ENCODE measurements at regions not wholly inside any gene's neighbourhood (a gene's known extent, or its start where the extent isn't known, plus 50 kb on each side); places are given as distances from the start of the nearest gene placed in this dataset.
"Not testable (repeated sequence)": the region's sequence is repeated elsewhere in the genome, so short reads cannot be mapped to it uniquely, and the experiment has no call there.

DNA sequence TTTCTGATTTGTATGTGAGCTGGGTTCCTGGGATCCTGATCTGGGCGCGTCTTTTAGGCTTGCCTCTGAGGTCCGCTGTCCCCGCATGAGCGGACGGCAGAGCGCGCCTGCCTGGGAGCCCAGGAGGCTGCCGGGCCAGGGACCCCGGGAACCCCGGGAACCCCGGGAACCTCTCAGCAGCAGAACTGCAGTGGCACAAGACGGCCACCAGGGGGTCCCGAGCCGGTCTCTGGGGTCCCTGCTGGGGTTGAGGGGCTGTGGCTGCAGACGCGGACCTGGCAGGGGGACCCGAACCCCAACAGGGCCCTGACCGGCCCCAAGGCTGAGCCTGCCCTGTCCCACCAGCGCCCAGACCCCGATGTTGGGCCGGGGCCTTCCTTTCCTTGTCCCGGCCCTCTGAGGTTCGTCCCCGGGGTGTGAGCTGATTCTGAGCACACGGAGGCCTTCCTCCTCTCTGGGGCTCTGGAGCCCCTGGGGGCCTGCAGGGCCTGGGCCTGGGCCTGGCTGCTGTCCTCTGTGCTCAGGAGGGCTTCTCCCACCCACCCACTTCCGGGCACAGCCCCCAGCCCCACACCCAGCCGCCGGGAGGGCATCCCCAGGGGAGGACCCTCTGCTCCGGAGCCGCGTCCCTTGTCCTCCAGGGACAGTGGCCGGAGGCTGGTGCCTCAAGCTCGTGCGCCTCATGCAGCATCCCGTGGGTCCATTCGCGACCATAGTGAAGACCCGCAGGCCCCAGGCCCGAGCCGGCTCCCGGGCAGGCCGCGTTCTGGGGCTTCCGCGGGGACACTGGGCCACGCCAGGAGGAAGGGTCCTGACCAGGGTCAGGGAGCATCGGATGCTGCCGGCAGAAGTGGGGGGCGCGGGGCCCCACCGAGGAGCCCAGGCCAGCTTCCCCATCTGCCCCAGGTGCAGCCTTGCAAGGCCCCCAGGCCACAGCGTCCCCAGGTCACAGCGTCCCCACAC lies 152.9 kb downstream of the TMEM121 start:
- H3K27ac ChIP-seq (ENCODE audit: insufficient read depth, low read length, poor library complexity, severe bottlenecking); H3K27me3 ChIP-seq (replicated peaks; ENCODE audit: control insufficient read depth, insufficient read depth, low read length, poor library complexity, severe bottlenecking); H3K4me3 ChIP-seq (ENCODE audit: insufficient read depth, low read depth, low read length, poor library complexity, severe bottlenecking); H3K36me3 ChIP-seq (ENCODE audit: control insufficient read depth, insufficient read depth, low read length); DNase-seq; H3K4me1 ChIP-seq (ENCODE audit: control insufficient read depth, insufficient read depth, low read length, poor library complexity, severe bottlenecking); H3K9me3 ChIP-seq (ENCODE audit: control insufficient read depth, low read length): not testable (repeated sequence)

GRCh38 chr14:105679959-105680735 lies 153.8 kb downstream of the TMEM121 start:
- H3K27ac ChIP-seq (ENCODE audit: insufficient read depth, low read length, poor library complexity, severe bottlenecking); H3K27me3 ChIP-seq (replicated peaks; ENCODE audit: control insufficient read depth, insufficient read depth, low read length, poor library complexity, severe bottlenecking); H3K36me3 ChIP-seq (ENCODE audit: control insufficient read depth, insufficient read depth, low read length); H3K4me3 ChIP-seq (ENCODE audit: insufficient read depth, low read depth, low read length, poor library complexity, severe bottlenecking); H3K4me1 ChIP-seq (ENCODE audit: control insufficient read depth, insufficient read depth, low read length, poor library complexity, severe bottlenecking); DNase-seq; H3K9me3 ChIP-seq (ENCODE audit: control insufficient read depth, low read length): not testable (repeated sequence)

GRCh38 chr14:105680736-105681098 lies 154.3 kb downstream of the TMEM121 start:
- not testable (repeated sequence) for H3K36me3 ChIP-seq (ENCODE audit: control insufficient read depth, insufficient read depth, low read length); H3K4me1 ChIP-seq (ENCODE audit: control insufficient read depth, insufficient read depth, low read length, poor library complexity, severe bottlenecking); DNase-seq; H3K27me3 ChIP-seq (replicated peaks; ENCODE audit: control insufficient read depth, insufficient read depth, low read length, poor library complexity, severe bottlenecking); H3K9me3 ChIP-seq (ENCODE audit: control insufficient read depth, low read length); H3K4me3 ChIP-seq (ENCODE audit: insufficient read depth, low read depth, low read length, poor library complexity, severe bottlenecking); H3K27ac ChIP-seq (ENCODE audit: insufficient read depth, low read length, poor library complexity, severe bottlenecking)

DNA sequence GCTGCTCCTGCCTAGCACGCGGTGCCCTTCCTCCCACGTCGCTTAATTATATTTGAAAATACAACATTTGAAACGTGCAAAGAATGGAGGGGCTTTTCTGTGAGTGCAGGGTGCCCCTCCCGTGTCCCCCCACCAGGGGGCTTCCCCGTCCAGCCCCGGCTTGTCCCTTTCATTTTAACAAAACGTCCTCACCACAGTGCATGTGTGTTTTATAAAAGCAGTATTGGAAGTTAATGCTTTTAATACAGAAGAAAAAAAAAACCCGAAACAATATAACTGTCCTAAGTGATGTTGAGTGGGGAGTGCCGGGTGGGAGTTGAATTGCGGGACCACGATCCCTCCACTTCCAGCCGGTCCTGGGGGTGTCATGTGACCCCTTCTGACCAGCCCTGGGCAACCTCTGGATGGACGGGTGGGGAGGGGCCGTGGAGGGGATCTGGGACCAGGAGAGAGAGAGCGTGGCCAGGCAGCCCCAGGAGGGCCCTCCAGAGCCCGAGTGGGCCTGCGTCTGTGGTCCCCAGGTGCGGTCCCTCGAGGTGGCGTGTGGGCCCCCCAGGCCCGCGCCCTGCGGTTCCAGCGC lies 155.3 kb downstream of the TMEM121 start:
- H3K4me3 ChIP-seq (ENCODE audit: insufficient read depth, low read depth, low read length, poor library complexity, severe bottlenecking); H3K9me3 ChIP-seq (ENCODE audit: control insufficient read depth, low read length); DNase-seq; H3K27ac ChIP-seq (ENCODE audit: insufficient read depth, low read length, poor library complexity, severe bottlenecking); H3K36me3 ChIP-seq (ENCODE audit: control insufficient read depth, insufficient read depth, low read length); H3K27me3 ChIP-seq (replicated peaks; ENCODE audit: control insufficient read depth, insufficient read depth, low read length, poor library complexity, severe bottlenecking); H3K4me1 ChIP-seq (ENCODE audit: control insufficient read depth, insufficient read depth, low read length, poor library complexity, severe bottlenecking): not testable (repeated sequence)

DNA sequence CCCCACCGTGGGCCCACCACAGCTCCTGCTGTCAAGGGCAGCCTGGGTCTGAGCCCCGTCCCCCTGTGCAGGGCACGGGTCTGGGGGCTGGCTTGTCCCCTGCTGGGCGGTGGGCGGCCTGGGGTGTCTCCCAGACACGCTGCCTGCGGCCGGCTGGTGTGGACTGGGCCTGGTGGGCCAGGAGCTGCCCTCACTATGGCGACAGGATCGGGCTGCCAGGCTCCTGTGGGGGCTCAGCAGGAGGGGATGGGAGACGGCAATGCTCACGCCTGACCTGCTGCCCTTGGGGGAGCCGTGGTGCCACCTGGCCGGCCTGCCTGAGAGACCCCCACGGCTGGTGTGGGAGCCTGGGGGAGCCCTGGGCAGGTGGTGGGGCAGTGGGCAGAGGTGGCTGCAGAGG lies 156.1 kb downstream of the TMEM121 start:
- not testable (repeated sequence) for H3K27ac ChIP-seq (ENCODE audit: insufficient read depth, low read length, poor library complexity, severe bottlenecking); H3K9me3 ChIP-seq (ENCODE audit: control insufficient read depth, low read length); DNase-seq; H3K36me3 ChIP-seq (ENCODE audit: control insufficient read depth, insufficient read depth, low read length); H3K4me1 ChIP-seq (ENCODE audit: control insufficient read depth, insufficient read depth, low read length, poor library complexity, severe bottlenecking); H3K27me3 ChIP-seq (replicated peaks; ENCODE audit: control insufficient read depth, insufficient read depth, low read length, poor library complexity, severe bottlenecking); H3K4me3 ChIP-seq (ENCODE audit: insufficient read depth, low read depth, low read length, poor library complexity, severe bottlenecking)

- H3K27ac ChIP-seq (ENCODE audit: insufficient read depth, low read length, poor library complexity, severe bottlenecking), result no peak overlapping the region
- no peak for DNase-seq
Observed at GRCh38 chr14:105682956-105683570, 156.7 kb downstream of the TMEM121 start.

GRCh38 chr14:105684056-105684455 lies 157.7 kb downstream of the TMEM121 start:
- H3K36me3 ChIP-seq (ENCODE audit: control insufficient read depth, insufficient read depth, low read length); H3K4me1 ChIP-seq (ENCODE audit: control insufficient read depth, insufficient read depth, low read length, poor library complexity, severe bottlenecking); H3K9me3 ChIP-seq (ENCODE audit: control insufficient read depth, low read length); H3K27me3 ChIP-seq (replicated peaks; ENCODE audit: control insufficient read depth, insufficient read depth, low read length, poor library complexity, severe bottlenecking); H3K4me3 ChIP-seq (ENCODE audit: insufficient read depth, low read depth, low read length, poor library complexity, severe bottlenecking); H3K27ac ChIP-seq (ENCODE audit: insufficient read depth, low read length, poor library complexity, severe bottlenecking); DNase-seq: not testable (repeated sequence)

More at GRCh38 chr14:105682956-105683570, 156.7 kb downstream of the TMEM121 start:
- no peak overlapping the region for H3K4me3 ChIP-seq (ENCODE audit: insufficient read depth, low read depth, low read length, poor library complexity, severe bottlenecking)
- no peaks in the 10 kb centered on the region for H3K36me3 ChIP-seq (ENCODE audit: control insufficient read depth, insufficient read depth, low read length)
- no peaks in the 10 kb centered on the region for H3K4me1 ChIP-seq (ENCODE audit: control insufficient read depth, insufficient read depth, low read length, poor library complexity, severe bottlenecking)
- H3K27me3 ChIP-seq (replicated peaks; ENCODE audit: control insufficient read depth, insufficient read depth, low read length, poor library complexity, severe bottlenecking), result no peaks in the 10 kb centered on the region
- no peaks in the 10 kb centered on the region for H3K9me3 ChIP-seq (ENCODE audit: control insufficient read depth, low read length)

DNA sequence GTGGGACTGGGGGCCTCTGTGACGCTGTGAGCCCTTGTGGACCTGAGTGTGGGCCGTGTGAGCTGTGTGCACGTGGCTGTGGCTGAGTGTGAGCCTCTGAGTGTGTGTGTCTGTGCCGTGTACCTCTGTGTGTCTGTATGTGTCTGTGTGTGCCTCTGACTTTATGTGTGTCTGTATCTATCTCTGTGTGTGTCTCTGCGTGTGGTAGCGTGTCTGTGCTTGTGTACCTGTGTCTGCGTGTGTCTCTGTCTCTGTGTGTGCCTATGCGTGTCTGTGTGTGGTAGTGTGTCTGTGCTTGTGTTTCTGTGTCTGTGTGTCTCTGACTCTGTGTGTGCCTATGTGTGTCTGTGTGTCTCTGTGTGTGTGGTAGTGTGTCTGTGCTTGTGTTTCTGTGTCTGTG lies 158.2 kb downstream of the TMEM121 start:
- not testable (repeated sequence) for H3K27ac ChIP-seq (ENCODE audit: insufficient read depth, low read length, poor library complexity, severe bottlenecking); H3K4me3 ChIP-seq (ENCODE audit: insufficient read depth, low read depth, low read length, poor library complexity, severe bottlenecking); H3K9me3 ChIP-seq (ENCODE audit: control insufficient read depth, low read length); H3K27me3 ChIP-seq (replicated peaks; ENCODE audit: control insufficient read depth, insufficient read depth, low read length, poor library complexity, severe bottlenecking); H3K36me3 ChIP-seq (ENCODE audit: control insufficient read depth, insufficient read depth, low read length); DNase-seq; H3K4me1 ChIP-seq (ENCODE audit: control insufficient read depth, insufficient read depth, low read length, poor library complexity, severe bottlenecking)

GRCh38 chr14:105685003-105685402 lies 158.6 kb downstream of the TMEM121 start:
- DNase-seq, result no peak
- Histone ChIP-seq H3K27ac (ENCODE audit: insufficient read depth, low read length, poor library complexity, severe bottlenecking) (no peak overlapping the region), H3K9me3 (ENCODE audit: control insufficient read depth, low read length) (no peaks in the 10 kb centered on the region), H3K4me3 (ENCODE audit: insufficient read depth, low read depth, low read length, poor library complexity, severe bottlenecking) (no peak overlapping the region), H3K4me1 (ENCODE audit: control insufficient read depth, insufficient read depth, low read length, poor library complexity, severe bottlenecking) (no peaks in the 10 kb centered on the region), H3K27me3 (replicated peaks; ENCODE audit: control insufficient read depth, insufficient read depth, low read length, poor library complexity, severe bottlenecking) (no peaks in the 10 kb centered on the region), H3K36me3 (ENCODE audit: control insufficient read depth, insufficient read depth, low read length) (no peaks in the 10 kb centered on the region)

Measured in effector memory CD4-positive, alpha-beta T cell (primary cell).